HG03565 (cell line): ENCODE measurements at regions not wholly inside any gene's neighbourhood (a gene's known extent, or its start where the extent isn't known, plus 50 kb on each side); places are given as distances from the start of the nearest gene placed in this dataset.
"Not testable (repeated sequence)": the region's sequence is repeated elsewhere in the genome, so short reads cannot be mapped to it uniquely, and the experiment has no call there.

ENCODE experiments used
- ATAC-seq: cut with Tn5 transposase; IDR thresholded peaks from one replicate; pipeline ENCODE4 v1.9.1; 2021; ENCODE audit warnings: mild to moderate bottlenecking, moderate library complexity; ENCODE audit not compliant: unreplicated experiment

GRCh38 chr5:36739751-36740221, 133.4 kb downstream of the SLC1A3 start:
- ATAC-seq: peak; percentile 71

DNA sequence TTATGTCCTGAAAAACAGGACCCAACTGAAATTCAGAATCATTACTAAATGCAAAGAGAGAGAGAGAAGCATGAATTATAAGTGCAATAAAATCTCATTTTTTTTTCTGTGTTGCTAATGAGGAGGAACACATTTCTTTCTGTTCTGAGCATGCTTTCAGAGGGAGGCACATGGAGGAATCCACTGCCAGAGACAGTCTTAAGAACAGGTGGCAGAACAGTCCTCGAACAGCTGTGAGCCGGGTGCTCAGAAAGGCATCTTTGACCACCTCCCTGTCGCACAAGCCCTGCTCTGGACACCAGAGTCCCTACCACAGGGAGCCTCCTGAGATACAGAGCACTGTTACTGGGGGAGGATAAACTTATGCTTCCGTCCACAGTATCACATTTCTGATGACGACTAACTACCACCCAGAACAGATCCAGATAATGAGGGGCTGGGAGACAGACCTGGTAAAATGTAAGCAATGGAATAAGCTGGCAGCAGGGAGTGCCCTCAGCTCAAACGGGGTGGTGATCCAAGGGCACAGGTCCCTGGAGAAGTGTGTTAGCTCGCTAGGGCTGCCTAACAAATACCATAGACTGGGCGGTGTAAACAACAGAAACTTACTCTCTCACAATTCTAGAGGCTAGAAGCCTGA, 134.0 kb downstream of the SLC1A3 start:
- ATAC-seq: no peak

- no peak for ATAC-seq
Measured at GRCh38 chr5:36741128-36741527, 134.7 kb downstream of the SLC1A3 start.

DNA sequence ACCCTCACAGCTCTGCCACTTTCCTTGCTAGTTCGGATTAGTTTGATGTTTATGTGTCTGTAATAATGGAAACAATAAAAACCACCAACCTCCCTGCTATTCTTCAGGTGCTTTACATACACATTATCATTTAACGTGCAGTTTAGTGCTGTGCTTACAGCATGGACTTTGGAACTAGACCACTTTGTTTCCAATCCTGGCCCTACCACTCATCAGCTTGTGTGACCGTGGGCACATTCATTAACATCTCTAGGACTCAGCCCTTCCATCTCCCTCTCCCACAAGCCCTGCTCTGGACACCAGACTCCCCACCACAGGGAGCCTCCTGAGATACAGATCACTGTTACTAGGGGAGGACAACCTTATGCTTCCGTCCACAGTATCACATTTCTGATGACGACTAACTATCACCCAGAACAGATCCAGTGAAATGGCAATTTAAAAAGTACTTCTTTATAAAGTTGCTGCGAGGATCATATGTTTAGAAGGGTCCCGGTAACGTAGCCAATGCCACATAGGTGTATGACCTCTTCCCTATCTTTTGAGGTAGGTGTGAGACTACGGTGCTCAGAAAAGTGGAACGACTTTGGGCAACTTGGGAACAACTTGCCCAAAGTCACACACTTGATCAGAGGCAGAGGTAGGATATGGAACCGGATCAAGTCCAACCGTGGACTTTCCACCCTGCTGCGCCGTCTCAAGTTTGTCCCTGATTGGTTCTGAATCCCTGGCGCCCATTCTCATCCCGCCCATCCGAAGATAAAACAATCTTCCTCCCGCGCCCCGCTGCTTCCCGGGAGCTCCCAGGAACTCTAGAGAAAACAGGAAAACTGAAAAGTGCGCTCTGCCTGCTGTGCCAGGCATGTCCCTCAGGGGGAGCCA, 132.4 kb upstream of the NIPBL start:
- peak; percentile 9 for ATAC-seq

- ATAC-seq: peak; percentile 57
Measured at GRCh38 chr5:36744773-36745589, 131.6 kb upstream of the NIPBL start.

GRCh38 chr5:36747794-36748193, 128.8 kb upstream of the NIPBL start:
- not testable (repeated sequence) for ATAC-seq

DNA sequence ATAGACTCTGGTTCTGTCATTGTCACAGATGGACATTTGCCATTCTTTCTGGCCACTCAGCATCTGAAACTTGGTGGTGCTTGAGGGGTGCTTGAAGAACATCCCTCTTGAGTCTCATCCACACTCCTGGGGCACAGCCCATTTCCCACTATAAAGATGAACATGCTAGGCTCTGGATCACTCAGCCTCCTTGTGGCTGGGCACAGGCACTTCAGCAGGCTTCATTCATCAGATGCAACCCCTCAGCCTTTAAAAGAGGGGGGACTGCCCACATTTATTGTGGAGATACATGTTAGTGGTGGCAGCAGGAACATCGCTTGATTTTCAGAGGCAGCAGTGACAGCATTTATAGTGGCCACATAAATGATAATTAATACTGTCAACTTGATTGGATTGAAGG, 124.7 kb upstream of the NIPBL start:
- no peak for ATAC-seq

DNA sequence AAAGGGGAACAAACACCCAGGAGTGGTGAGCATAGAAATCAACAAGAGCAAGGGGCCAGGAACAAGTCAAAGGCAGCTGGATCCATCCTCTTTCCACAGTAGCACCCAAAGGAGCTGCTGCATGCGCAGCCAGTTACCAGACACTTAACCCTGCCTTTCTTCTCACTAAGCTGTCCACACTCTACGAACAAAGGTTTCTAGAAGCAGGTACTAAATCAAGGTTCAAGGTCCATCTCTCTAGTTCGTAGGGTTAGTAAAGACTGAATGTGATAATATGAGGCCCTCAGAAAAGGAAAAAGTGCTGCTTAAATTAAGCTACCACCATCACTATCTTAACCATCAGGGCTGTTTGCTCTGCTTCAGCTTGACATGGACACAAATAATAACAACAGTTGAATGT, 121.2 kb upstream of the NIPBL start:
- no peak for ATAC-seq

- ATAC-seq: no peak
Measured at GRCh38 chr5:36755920-36756488, 120.6 kb upstream of the NIPBL start.

- ATAC-seq: no peak
Measured at GRCh38 chr5:36756848-36757247, 119.7 kb upstream of the NIPBL start.

GRCh38 chr5:36759117-36759516, 117.5 kb upstream of the NIPBL start:
- ATAC-seq: no peak

- no peak for ATAC-seq
Measured at GRCh38 chr5:36763454-36763853, 113.1 kb upstream of the NIPBL start.

- no peak for ATAC-seq
Measured at GRCh38 chr5:36765876-36766275, 110.7 kb upstream of the NIPBL start.

DNA sequence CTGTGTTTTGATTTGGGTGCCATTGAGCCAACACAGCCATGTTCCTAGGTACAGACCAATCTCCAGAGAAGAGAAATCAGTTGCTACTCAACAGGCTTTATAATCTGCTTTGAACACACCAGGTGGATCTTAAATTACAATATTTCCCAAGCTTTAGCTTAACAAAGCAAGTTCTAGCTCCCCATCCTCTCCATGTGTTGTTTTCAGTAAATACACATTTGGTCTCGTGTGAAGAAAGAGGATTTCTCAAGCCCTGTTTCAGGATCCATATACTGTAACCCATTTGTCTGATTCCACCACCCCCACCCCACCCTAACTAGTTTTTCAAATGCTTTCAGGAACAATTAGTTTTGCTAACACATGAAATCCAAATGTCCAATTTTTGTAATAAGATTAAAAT, 109.6 kb upstream of the NIPBL start:
- no peak for ATAC-seq

DNA sequence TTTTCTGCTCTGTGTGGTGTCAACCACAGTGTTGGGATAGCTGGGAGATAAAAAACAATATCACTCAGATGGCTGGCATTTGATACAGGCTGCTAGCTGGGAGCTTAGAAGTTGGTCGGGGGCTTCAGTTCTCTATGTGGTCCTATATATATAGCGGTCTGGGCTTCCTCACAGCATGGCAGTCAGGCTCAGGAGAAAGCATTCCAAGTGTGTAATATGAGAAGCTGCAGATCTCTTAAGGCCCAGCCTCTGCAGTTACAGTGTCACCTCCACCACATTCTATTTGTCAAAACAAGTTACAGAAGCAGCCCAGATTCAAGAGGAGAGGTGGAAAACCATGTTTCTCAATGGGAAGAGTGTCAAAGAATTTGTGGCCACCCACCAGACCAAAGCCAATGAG, 108.1 kb upstream of the NIPBL start:
- no peak for ATAC-seq

DNA sequence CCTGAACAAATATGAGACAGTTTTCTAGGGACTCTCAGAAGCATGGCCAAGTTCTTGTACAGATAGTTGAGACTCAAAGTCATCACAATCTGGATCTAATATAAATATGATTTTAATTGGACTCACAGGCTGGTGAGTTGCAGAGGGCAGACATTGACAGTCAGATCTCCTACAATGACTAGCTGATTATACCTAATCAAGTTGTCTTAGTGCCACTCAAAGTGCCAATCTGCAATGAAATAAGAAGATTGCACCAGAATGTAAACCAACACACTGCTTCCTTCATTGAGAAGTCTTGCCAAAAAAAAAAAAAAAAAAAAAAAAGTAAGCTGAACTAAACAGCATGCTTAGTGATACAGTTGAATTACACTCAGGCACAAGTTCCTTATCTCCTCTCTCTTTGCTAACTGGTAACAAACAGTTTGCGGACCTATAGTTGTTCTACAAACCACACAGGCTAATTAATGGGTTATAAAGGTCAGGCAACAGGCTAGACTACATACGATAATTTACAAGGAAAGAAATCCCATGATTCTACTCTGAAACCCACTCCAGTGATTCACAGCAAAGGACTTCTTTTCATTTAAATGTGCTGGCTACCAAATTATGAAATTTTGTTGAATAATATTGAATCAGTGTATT, 107.3 kb upstream of the NIPBL start:
- no peak for ATAC-seq

DNA sequence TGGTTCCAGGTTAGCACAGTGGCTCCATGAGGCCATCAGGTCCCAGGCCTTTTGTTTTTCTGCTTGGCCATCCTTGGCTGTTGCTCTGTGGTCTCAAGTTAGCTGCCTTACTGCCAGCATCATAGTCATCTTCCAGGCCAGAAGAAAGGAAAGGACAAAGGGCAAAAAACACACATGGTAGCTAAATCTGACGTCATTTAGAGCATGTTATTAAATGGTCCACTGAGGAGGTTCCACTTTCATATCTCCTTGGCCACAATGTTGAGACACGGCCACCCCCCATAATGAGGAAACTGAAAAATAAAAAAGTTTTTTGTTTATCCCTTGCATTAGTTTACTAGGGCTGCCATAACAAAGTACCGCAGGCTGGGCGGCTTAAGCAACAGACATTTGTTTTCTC, 106.4 kb upstream of the NIPBL start:
- ATAC-seq: no peak

- no peak for ATAC-seq
Measured at GRCh38 chr5:36772276-36773140, 104.1 kb upstream of the NIPBL start.

DNA sequence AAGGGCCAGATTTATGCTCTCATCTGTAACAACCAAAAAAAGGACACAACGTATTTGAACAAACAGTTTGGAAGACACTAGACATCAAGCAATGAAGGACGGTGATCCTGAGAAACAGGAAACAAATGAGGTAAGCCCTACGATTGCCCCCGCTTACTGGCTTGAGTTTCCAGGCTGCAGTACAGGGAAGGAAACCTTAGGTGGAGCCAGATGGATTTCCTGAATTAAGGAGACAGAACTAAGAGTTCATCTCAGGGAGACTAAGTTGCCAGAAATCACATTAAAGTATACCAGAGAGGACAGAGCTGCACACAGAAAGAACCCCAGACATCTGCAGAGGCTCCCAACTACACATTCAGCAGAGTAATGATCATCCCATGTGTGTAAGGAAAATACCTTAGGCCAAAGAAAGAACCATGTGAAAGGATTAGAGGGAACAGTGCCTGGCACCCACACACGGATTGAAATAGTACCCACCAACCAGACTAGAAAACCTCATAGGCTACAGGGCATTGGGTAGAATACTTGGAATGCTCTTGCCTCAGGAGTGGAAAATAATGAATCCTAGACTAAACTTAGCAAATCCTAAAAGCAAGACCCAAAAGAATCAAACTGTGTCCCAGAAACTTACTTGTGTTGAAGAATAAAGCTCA, 99.3 kb upstream of the NIPBL start:
- ATAC-seq: no peak
